ENCODE measurements at regions not wholly inside any gene's neighbourhood (a gene's known extent, or its start where the extent isn't known, plus 50 kb on each side); places are given as distances from the start of the nearest gene placed in this dataset.

- H4K5ac ChIP-seq (ENCODE audit: low read depth, low read length): no peak overlapping the region
- intact Hi-C loops (cut with micrococcal nuclease): no loop called here
- no peaks in the 10 kb centered on the region for H3K9me1 ChIP-seq (ENCODE audit: insufficient read depth, low read length)
- no peak overlapping the region for H3K4me2 ChIP-seq (ENCODE audit: low read depth, low read length)
- H3K56ac ChIP-seq (ENCODE audit: extremely low read depth, insufficient read depth, low read length): no peak overlapping the region
- no peaks in the 10 kb centered on the region for H3K79me1 ChIP-seq (ENCODE audit: low read depth in 1 of 2, low read length in 2 of 2)
- no peak overlapping the region for H3K9ac ChIP-seq (ENCODE audit: low read depth, low read length)
- no peak overlapping the region for H3K27ac ChIP-seq (ENCODE audit: insufficient read depth, low read length)
- H3K23ac ChIP-seq (ENCODE audit: low read depth, low read length): no peak overlapping the region
- H3K9me3 ChIP-seq (ENCODE audit: control insufficient read depth, insufficient read depth, low read length): peaks cover 7% of the 10 kb centered on the region
- no peaks in the 10 kb centered on the region for H3K36me3 ChIP-seq (ENCODE audit: control insufficient read depth, insufficient read depth, low read length)
- POLR2A ChIA-PET (ENCODE audit: unreplicated experiment): no interaction called here
- dilution Hi-C loops (cut with HindIII; ENCODE audit: low sequenced_read_pairs, unreplicated experiment): no loop called here
- no peak overlapping the region for H3K4ac ChIP-seq (ENCODE audit: low read depth, low read length)
- peaks cover 15% of the 10 kb centered on the region for H3K27me3 ChIP-seq (ENCODE audit: control insufficient read depth, insufficient read depth, low read length)
- no peak overlapping the region for H3K14ac ChIP-seq (replicated peaks; ENCODE audit: low read depth, low read length)
- H4K8ac ChIP-seq (ENCODE audit: low read depth in 2 of 2, low read length in 2 of 2): no peak overlapping the region
- H2BK120ac ChIP-seq (ENCODE audit: low read depth, low read length): no peak overlapping the region
- no peak overlapping the region for H2AK9ac ChIP-seq (replicated peaks; ENCODE audit: low read depth, low read length, poor library complexity)
- H2BK5ac ChIP-seq (ENCODE audit: low read depth, low read length, poor library complexity, severe bottlenecking): no peak overlapping the region
- H3K4me3 ChIP-seq (ENCODE audit: insufficient read depth, low read depth, low read length): no peak overlapping the region
- no peak overlapping the region for H4K91ac ChIP-seq (ENCODE audit: insufficient read depth, low read depth, low read length)
- H2BK20ac ChIP-seq (ENCODE audit: low read depth, low read length): no peak overlapping the region
- H3K18ac ChIP-seq (ENCODE audit: low read depth, low read length): no peak overlapping the region
- ATAC-seq (ENCODE audit: low read depth): no peak
- TF ChIP-seq NFE2L2 (IDR thresholded peaks at IDR 0.05; ENCODE audit: low read depth, low read length): no peak
- no peak for TF ChIP-seq SMC3 (IDR thresholded peaks at IDR 0.05; ENCODE audit: low read depth, low read length)
- TF ChIP-seq POLR2A (IDR thresholded peaks at IDR 0.05; ENCODE audit: low read depth, low read length): no peak
- no peak for TF ChIP-seq MXI1 (IDR thresholded peaks at IDR 0.05; ENCODE audit: borderline replicate concordance, low read depth, low read length)
- TF ChIP-seq CHD1 (IDR thresholded peaks at IDR 0.05; ENCODE audit: low read depth, low read length): no peak
- TF ChIP-seq RAD21 (IDR thresholded peaks at IDR 0.05; ENCODE audit: low read length): no peak
- TF ChIP-seq ELK1 (IDR thresholded peaks at IDR 0.05; ENCODE audit: borderline replicate concordance, low read depth, low read length): no peak
- TF ChIP-seq USF2 (IDR thresholded peaks at IDR 0.05; ENCODE audit: low read depth, low read length): no peak
- TF ChIP-seq MAFK (IDR thresholded peaks at IDR 0.05; ENCODE audit: low read depth, low read length): no peak
- TF ChIP-seq BHLHE40 (IDR thresholded peaks at IDR 0.05; ENCODE audit: low read depth, low read length): no peak
- TF ChIP-seq FOS (IDR thresholded peaks at IDR 0.05; ENCODE audit: low read depth, low read length): no peak
- no peak for TF ChIP-seq MAZ (IDR thresholded peaks at IDR 0.05; ENCODE audit: borderline replicate concordance, low read depth, low read length)
- TF ChIP-seq RFX5 (IDR thresholded peaks at IDR 0.05; ENCODE audit: low read depth, low read length): no peak
- TF ChIP-seq CTCF (conservative IDR thresholded peaks at IDR 0.05; ENCODE audit: low read depth, low read length): no peak
- TF ChIP-seq RCOR1 (IDR thresholded peaks at IDR 0.05; ENCODE audit: insufficient replicate concordance, low read length): no peak
- no peak for TF ChIP-seq CEBPB (IDR thresholded peaks at IDR 0.05; ENCODE audit: low read depth, low read length)
- H2AK5ac ChIP-seq (ENCODE audit: low read depth, low read length): no peak overlapping the region
- no peaks in the 10 kb centered on the region for H3K4me1 ChIP-seq (ENCODE audit: control insufficient read depth, insufficient read depth, low read length)
- BruUV-seq (replicated peaks): no TSS peak
- WGBS, 2 experiments (ENCODE audit: extremely low coverage in 2 of 2, insufficient read length in 1 of 2): 44% methylated on average over 1 of the region's 1 CpG; no CpG with 5 or more reads in 1 of the 2 experiments
- no peak overlapping the region for H2BK15ac ChIP-seq (ENCODE audit: low read depth, low read length)
- CTCF ChIA-PET: no interaction called here
- DNase-seq: no peak
- in situ Hi-C loops (cut with MboI; ENCODE audit: low sequenced_read_pairs): no loop called here
- no peak overlapping the region for H2AFZ ChIP-seq (replicated peaks; ENCODE audit: low read length, poor library complexity)
- H4K20me1 ChIP-seq (ENCODE audit: insufficient read depth, low read length): no peaks in the 10 kb centered on the region
Observed at GRCh38 chrX:39965051-39965573, 132.6 kb downstream of the BCOR start.

Data from IMR-90 (cell line).